ENCODE measurements at regions not wholly inside any gene's neighbourhood (a gene's known extent, or its start where the extent isn't known, plus 50 kb on each side); places are given as distances from the start of the nearest gene placed in this dataset.

- no peak for TF ChIP-seq CTCF (IDR thresholded peaks at IDR 0.05; ENCODE audit: insufficient read depth, low read length)
- TF ChIP-seq GABPA (IDR thresholded peaks at IDR 0.05; ENCODE audit: low read depth) = no peak
- no peak for TF ChIP-seq REST (IDR thresholded peaks at IDR 0.05; ENCODE audit: insufficient replicate concordance, low read depth)
- no peak for TF ChIP-seq POLR2AphosphoS5 (IDR thresholded peaks at IDR 0.05; ENCODE audit: low read depth)
Measured at GRCh38 chr2:41725901-41726300, 321.9 kb upstream of the PKDCC start.

Data from HL-60 (cell line).